GM18517 (cell line): ENCODE measurements at regions not wholly inside any gene's neighbourhood (a gene's known extent, or its start where the extent isn't known, plus 50 kb on each side); places are given as distances from the start of the nearest gene placed in this dataset.

ENCODE experiments used
- ATAC-seq: cut with Tn5 transposase; IDR thresholded peaks from one replicate; pipeline ENCODE4 v1.9.1; 2021; ENCODE audit warnings: mild to moderate bottlenecking, moderate library complexity; ENCODE audit not compliant: unreplicated experiment

DNA sequence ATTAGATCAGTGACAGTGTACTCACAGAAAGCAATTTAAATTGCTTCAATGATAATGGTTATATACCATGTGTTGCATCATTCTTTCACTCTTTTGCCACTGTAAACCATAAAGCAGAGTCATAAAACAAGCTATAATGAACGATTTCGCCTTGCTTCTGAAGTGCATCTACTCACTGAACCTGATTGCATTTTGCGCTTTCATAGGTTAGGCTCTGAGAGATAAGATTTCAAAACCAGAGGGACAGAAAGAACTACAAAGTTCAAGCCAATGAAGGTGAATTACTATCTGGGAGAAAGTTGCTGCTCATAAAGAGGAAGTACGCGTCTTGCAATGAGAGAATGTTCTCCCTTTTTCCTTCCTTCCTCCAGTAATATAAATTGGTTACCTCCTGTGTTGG lies 412.7 kb downstream of the CETN3 start:
- no peak for ATAC-seq

GRCh38 chr5:89996335-89996734 lies 413.2 kb downstream of the CETN3 start:
- ATAC-seq, result no peak

GRCh38 chr5:89994266-89994665 lies 415.3 kb downstream of the CETN3 start:
- no peak for ATAC-seq

DNA sequence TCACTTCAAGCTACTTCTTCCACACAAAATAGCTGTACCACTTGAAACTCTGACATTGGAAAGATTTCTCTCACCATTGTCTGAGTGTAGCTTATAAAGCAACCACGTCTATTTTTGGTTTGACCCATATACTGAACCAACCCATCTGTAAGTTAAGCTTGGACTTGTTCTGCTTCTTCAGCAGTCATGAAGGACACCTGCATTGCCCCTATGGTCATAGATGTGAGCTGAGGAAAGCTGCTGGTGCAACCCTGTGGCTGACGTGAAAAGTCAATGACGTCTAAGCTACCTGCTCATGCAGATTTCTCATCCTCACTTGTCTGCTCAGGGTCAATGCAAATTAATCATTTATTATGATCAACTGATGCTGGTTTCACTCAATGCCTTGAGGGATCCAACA lies 417.4 kb downstream of the CETN3 start:
- no peak for ATAC-seq

DNA sequence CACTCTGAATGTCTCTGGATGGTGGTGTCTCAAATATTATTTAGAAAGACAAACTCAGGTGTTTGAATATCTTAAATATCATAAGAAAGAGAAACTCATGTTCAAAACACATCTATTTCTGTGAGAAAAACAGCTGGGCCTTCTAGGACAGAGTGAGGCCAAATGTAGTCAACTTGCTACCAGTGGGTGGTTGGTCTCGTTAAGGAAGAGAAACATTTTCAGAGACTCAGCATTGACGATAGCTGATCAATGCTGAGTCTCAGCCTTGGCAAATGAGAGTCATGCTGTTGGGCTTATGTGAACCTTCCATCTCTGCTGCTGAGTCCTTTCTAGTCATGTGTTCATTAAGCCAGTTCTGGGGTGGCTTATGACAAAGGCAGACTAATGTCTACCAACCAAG lies 418.0 kb downstream of the CETN3 start:
- no peak for ATAC-seq

DNA sequence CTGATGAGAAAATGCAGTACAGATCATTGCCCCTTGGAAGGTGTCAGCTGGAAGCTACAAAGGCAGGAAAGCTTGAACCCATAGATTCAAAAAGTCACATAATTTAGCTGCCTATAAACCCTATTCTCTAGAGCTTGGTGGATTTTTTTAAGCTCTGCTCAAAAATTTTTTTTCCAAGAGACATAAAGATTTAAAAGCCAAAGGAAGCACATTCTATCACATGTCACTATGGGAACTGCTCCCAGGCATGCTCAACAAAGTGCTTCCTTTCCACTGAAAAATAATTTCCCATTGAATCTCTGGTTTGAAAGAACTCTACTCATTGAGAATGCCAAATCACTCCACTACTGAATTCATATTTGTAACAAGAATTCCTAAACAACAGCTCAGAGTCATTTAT lies 419.8 kb downstream of the CETN3 start:
- no peak for ATAC-seq

DNA sequence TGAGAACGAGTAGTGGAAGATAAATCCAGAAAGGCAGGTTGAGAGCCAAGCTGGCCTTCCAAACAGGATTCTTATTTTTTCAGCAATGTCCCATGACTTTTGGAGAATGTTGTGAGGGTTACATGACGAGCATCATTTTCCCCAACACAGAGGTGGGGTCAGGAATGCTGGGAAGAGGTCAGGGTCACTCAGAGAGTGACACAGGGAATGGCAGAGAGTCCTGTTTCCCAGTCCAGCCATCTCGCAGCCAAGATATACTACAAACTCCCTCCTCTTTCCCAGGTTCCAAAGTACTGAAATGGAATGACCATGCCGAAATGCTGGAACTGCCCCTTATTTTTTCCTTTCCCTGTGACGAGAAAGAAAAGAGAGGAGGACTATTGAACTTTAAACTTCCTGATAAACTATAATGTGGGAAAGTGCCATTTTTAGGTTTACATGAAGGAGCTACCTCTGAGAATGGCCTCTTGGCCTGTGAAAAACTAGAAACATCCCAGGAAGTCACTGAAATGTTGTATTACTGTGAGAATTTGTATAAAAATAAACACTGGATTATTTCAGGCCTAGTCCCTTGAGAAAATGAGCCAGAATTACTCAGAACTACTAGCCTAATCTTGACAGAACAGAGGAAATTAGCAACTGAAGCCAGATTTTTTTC lies 420.4 kb downstream of the CETN3 start:
- no peak for ATAC-seq

DNA sequence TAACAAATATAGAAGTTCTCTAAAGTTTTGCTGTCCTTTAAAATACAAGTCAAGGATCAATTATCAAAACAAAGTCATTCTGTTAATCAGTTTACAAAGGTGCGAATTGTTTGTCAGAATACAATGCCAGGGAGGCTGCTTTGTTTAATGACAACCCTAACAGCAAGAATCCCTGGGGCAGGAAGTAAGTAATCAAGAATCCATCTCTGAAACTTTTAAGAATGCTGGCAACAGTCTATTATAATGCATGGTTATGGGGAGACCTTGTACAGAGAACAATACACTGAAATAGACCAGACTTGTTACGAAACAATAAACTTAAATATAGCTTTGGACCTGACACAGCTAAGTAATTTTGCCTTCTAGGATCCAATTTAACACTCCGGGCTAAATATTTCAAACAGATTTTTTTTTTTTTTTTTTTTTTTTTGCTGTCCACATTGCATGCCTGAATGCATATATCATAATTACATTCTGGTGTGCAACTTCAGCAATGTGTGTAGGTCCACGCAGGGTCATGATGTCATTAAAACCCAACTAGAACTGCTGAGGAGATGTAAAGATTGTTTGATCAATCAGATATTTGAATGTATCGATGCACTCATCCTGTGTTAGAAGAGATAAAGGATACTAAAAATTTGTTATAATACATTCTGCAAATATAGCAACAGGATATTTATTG lies 421.3 kb downstream of the CETN3 start:
- no peak for ATAC-seq

- ATAC-seq, result no peak
Measured at GRCh38 chr5:89983216-89983615, 426.3 kb downstream of the CETN3 start.

GRCh38 chr5:89981878-89982773 lies 427.4 kb downstream of the CETN3 start:
- ATAC-seq, result no peak

GRCh38 chr5:89981021-89981420 lies 428.5 kb downstream of the CETN3 start:
- no peak for ATAC-seq

- no peak for ATAC-seq
Measured at GRCh38 chr5:89973516-89973915, 436.0 kb downstream of the CETN3 start.

DNA sequence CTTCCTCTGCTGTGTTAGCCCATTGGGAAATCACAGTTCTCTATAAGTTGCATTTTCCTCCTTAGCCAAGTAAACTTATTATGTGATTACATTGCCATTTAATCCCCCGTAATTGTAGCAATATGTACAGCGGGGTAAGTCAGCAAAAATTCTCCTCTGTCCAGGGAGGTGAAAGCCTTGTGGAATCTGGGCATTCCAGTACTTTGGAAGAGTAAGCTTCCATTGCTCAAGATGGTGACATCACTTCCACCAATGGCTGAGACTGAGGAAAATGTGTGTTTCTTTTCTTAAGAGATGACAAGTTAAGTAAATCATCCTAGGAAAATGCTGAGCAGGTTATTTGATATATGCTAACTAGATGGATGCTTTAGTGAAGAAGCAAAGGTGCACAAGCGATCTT lies 436.7 kb downstream of the CETN3 start:
- no peak for ATAC-seq

DNA sequence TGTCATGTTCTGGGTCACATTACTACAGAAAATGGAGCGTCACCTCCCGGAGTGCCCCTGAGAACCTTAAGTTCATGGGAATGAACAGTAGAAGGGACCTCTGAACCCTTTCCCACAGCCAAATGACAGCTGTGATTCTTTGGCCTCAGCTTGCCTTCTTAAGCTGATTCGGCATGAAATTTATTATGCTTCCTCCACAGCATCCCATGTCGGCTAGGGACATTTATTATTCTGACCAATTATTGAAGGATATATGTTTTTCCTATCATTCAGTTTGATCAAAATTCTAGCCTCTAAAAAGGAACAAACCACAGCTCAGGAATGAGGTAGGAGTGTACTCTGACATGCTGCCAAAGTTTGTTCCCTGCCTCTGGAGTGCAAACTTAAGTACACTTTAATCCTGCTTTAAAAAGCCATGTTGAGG lies 440.6 kb downstream of the CETN3 start:
- no peak for ATAC-seq

- ATAC-seq, result no peak
Measured at GRCh38 chr5:89967771-89968444, 441.6 kb downstream of the CETN3 start.

- ATAC-seq, result no peak
Measured at GRCh38 chr5:89956838-89957237, 452.7 kb downstream of the CETN3 start.

- no peak for ATAC-seq
Measured at GRCh38 chr5:89954916-89955315, 454.6 kb downstream of the CETN3 start.

DNA sequence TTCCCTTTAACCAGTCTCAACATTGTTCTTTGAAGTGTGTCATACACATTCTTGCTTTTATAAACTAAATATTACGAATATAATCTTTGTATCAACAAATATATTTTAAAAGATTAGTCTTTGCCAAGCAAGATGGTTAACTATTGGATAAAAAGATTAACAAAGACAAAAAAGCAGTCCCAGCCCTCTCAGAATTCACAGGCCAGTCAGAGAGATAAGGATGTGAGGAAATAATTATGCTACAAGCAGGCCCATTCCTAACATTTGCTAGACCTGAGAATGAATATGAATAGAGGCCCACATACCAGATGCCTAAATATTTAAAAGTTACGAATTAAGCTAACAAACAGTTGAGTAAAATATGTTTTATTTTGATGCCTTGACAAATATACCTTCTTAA lies 457.7 kb downstream of the CETN3 start:
- no peak for ATAC-seq

DNA sequence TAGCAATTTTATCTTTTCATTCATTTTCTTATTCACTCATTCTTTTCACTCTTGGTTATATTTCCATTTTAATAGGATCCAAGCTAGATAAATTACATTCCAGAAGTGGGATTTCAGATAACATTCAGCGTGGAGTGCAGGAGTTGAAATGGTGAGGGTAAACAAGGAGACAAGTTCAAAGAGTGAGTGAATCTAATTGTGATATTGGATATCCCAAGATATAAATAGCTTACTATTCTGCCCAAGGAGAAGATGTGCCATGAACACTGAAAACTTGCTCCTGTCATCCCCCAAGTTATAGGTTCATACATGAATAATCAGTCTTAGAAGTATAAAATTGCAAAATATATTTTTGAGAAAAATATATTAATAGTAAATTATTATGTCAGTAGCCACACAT lies 459.3 kb downstream of the CETN3 start:
- ATAC-seq, result no peak

GRCh38 chr5:89948977-89949376 lies 460.6 kb downstream of the CETN3 start:
- no peak for ATAC-seq

- no peak for ATAC-seq
Measured at GRCh38 chr5:89946916-89947315, 462.6 kb downstream of the CETN3 start.
